Breast epithelium (tissue), 4 donors: ENCODE measurements at regions not wholly inside any gene's neighbourhood (a gene's known extent, or its start where the extent isn't known, plus 50 kb on each side); places are given as distances from the start of the nearest gene placed in this dataset.

Experiments
- DNase-seq, 2 donors: peaks; one replicate each; pipeline ENCODE4 v3.0.0-alpha.2; 2019; ENCODE audit warnings: low spot score in 2 of 2
- H3K27ac ChIP-seq, 2 donors: fragments of 200-600 bp; sonication (generic) in 1 of 2; one replicate each; pipeline ENCODE4 v1.5.1; 2016 to 2019; ENCODE audit warnings: mild to moderate bottlenecking in 1 of 2
- H3K27me3 ChIP-seq, 2 donors: fragments of 200-600 bp; sonication (generic) in 1 of 2; one replicate each; pipeline versions ENCODE4 v1.5.1 to v1.6.0; 2017 to 2019; ENCODE audit warnings: control low read depth in 1 of 2, mild to moderate bottlenecking in 1 of 2
- H3K36me3 ChIP-seq: fragments of 200-600 bp; one replicate; pipeline ENCODE4 v1.5.1; 2019
- H3K4me1 ChIP-seq, 2 donors: fragments of 200-600 bp; sonication (generic); one replicate each; pipeline ENCODE4 v1.5.1; 2016 to 2019; ENCODE audit warnings: control low read depth in 1 of 2
- H3K4me3 ChIP-seq, 3 donors: fragments of 200-600 bp; sonication (generic); 1 replicate in 2 of 3; 2 replicates in 1 of 3; pipeline ENCODE4 v1.5.1; 2016 to 2019; ENCODE audit warnings: mild to moderate bottlenecking in 3 of 3, moderate library complexity in 2 of 3
- H3K9me3 ChIP-seq, 2 donors: fragments of 200-600 bp; sonication (generic) in 1 of 2; one replicate each; pipeline ENCODE4 v1.5.1; 2016 to 2019; ENCODE audit warnings: control low read depth in 1 of 2
- POLR2A ChIP-seq: fragments of 450-650 bp; IDR thresholded peaks from one replicate; pipeline ENCODE4 v1.6.1; 2016; ENCODE audit warnings: antibody characterized with exemption, mild to moderate bottlenecking, moderate library complexity
- POLR2AphosphoS5 ChIP-seq, 3 donors: sonication (generic); formaldehyde crosslinking; IDR thresholded peaks; one replicate each; pipeline ENCODE4 v1.6.1; 2017; ENCODE audit warnings: antibody characterized with exemption in 3 of 3
- intact Hi-C: fragments of 100-400 bp; cut with DNase I; formaldehyde crosslinking; loops from one replicate; pipeline ENCODE4 v1.15.1; 2023; ENCODE audit warnings: low total_unique reads
- TF ChIP-seq, protein P1 (sequence below), 3 donors: fragments of 450-650 bp; IDR thresholded peaks; one replicate each; pipeline ENCODE4 v1.5.1; 2016 to 2017; ENCODE audit warnings: antibody characterized with exemption in 3 of 3, mild to moderate bottlenecking in 3 of 3, moderate library complexity in 3 of 3

DNA sequence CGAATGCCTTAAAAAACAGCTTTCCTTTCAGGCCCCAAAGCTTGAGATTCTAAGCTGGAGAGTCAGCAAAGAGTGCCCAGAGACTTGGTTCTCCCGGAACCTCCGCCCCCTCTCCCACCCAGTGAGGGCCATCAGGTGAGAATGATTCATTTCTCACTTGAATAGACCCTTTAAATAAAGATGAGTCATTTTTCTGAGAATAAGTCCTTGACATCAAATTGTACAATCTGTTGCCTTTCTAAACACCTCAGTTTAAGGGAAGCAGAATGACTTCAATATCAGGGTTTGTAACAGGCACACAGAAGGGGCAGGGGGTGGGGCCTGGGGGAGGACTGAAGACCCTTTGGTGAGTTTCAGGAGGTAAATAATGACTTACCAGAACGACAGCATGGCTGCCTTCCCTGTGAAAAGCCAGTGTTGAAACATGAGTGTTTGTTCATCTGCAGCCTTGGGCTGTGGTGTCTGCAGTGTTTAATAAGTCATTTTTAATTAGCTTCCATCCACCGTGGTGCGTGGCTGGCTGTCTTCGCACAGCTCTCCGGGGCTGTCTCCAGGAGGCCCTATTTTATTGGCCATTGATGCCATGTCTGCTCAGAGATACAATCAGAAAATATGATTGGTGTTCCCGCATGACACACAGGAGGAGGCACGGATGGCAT lies 134.9 kb upstream of the ZNF236 start:
- intact Hi-C loops = no loop called here
- DNase-seq = no peak
- H3K27me3 ChIP-seq = peaks cover 0 to 20% of the 10 kb centered on the region in 2 donors

DNA sequence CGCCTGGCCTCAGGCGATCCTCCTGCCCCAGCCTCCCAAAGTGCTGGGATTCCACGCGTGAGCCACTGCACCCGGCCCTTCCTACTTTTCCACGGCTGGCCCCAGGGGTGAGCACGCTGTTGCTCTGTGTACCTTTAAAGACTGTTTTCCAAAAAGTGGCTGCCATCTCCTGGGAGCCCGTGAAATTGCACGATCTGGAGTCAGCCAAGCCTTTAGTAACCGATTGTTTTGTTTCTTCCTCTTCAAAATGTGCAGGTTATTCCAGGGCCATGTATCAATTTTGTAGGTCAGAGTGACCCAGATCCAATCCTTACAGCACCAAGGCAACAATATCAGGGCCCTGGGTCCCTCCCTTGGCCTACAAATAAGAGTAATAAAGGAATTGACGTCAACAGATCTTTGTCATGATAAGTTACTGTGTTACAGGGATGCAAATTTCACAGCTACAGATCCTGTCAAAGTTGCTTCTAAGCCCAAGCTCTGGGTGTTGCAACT lies 135.6 kb upstream of the ZNF236 start:
- TF ChIP-seq, protein P1, sequence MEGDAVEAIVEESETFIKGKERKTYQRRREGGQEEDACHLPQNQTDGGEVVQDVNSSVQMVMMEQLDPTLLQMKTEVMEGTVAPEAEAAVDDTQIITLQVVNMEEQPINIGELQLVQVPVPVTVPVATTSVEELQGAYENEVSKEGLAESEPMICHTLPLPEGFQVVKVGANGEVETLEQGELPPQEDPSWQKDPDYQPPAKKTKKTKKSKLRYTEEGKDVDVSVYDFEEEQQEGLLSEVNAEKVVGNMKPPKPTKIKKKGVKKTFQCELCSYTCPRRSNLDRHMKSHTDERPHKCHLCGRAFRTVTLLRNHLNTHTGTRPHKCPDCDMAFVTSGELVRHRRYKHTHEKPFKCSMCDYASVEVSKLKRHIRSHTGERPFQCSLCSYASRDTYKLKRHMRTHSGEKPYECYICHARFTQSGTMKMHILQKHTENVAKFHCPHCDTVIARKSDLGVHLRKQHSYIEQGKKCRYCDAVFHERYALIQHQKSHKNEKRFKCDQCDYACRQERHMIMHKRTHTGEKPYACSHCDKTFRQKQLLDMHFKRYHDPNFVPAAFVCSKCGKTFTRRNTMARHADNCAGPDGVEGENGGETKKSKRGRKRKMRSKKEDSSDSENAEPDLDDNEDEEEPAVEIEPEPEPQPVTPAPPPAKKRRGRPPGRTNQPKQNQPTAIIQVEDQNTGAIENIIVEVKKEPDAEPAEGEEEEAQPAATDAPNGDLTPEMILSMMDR (IDR thresholded peaks at IDR 0.05) = peak in 2 of 3 donors; percentile 67 to 83
- peak in 1 of 3 donors; percentile 40 for TF ChIP-seq POLR2AphosphoS5 (IDR thresholded peaks at IDR 0.05)
- no peak for TF ChIP-seq POLR2A
- Histone ChIP-seq H3K27ac (peak overlapping the region; percentile 58 to 81), H3K4me1 (no peaks in the 10 kb centered on the region), H3K36me3 (no peaks in the 10 kb centered on the region), H3K27me3 (peaks cover 0 to 20% of the 10 kb centered on the region in 2 donors), H3K4me3 (no peak overlapping the region), H3K9me3 (no peaks in the 10 kb centered on the region)
- intact Hi-C loops = no loop called here
- DNase-seq = peak; percentile 54 to 71

More for the DNA sequence above, 134.9 kb upstream of the ZNF236 start:
- no peaks in the 10 kb centered on the region for H3K36me3 ChIP-seq
- no peak overlapping the region for H3K4me3 ChIP-seq
- H3K27ac ChIP-seq = peak overlapping the region; percentile 58 to 81
- H3K4me1 ChIP-seq = no peaks in the 10 kb centered on the region
- H3K9me3 ChIP-seq = no peaks in the 10 kb centered on the region
- TF ChIP-seq, protein P1 (IDR thresholded peaks at IDR 0.05) = no peak
- TF ChIP-seq POLR2A = no peak
- TF ChIP-seq POLR2AphosphoS5 (IDR thresholded peaks at IDR 0.05) = no peak

DNA sequence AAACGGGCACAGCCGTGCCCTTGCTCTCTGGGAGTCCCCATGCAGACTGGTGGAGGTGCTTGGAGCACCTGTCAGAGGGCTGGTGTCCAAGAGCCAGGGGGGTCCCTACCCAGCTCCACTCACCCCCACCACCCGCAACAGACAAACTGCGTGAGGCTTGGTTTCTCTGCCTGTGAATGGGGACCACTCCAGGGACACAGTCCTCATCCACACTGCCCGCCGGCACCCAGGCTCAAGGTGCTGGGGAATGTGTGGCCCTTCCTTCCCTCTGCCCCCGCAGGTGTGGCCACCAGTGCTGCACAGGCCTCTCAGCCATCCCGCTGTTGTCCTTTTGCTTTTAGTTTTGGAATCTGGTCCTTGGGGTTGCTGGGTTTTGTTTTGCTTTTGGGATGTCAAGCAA lies 136.5 kb upstream of the ZNF236 start:
- Histone ChIP-seq H3K4me1 (no peaks in the 10 kb centered on the region), H3K4me3 (no peak overlapping the region), H3K9me3 (no peaks in the 10 kb centered on the region), H3K27ac (no peak overlapping the region), H3K27me3 (peaks cover 0 to 19% of the 10 kb centered on the region in 2 donors), H3K36me3 (no peaks in the 10 kb centered on the region)
- no peak for DNase-seq
- TF ChIP-seq POLR2AphosphoS5 (IDR thresholded peaks at IDR 0.05) = no peak
- TF ChIP-seq, protein P1 (IDR thresholded peaks at IDR 0.05) = no peak
- TF ChIP-seq POLR2A = no peak
- intact Hi-C loops = no loop called here

DNA sequence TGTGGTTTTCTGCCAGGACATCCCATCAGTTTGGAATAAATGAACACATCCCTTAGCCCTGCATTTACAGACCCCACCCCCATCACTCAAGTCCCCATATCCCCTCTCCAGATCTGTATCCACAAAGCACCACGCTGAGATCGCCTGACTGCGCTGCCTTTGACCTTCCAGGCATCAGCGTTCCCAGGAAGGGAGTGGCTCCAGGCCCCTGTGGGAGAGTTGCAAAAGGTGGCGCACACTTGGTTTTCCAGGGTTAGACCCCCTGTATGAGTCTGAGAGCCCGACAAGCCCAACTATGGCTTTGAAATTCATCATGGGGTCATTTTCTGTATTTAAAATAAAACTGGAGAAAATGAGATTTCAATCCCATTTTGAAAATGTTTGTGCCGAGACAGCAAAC lies 137.0 kb upstream of the ZNF236 start:
- H3K4me1 ChIP-seq = no peaks in the 10 kb centered on the region
- no peak overlapping the region for H3K4me3 ChIP-seq
- no peak overlapping the region for H3K27ac ChIP-seq
- TF ChIP-seq POLR2AphosphoS5 (IDR thresholded peaks at IDR 0.05) = no peak
- TF ChIP-seq, protein P1 (IDR thresholded peaks at IDR 0.05) = no peak
- no peak for TF ChIP-seq POLR2A
- no peak for DNase-seq
- H3K9me3 ChIP-seq = no peaks in the 10 kb centered on the region
- intact Hi-C loops = no loop called here
- H3K27me3 ChIP-seq = peaks cover 0 to 14% of the 10 kb centered on the region in 2 donors
- no peaks in the 10 kb centered on the region for H3K36me3 ChIP-seq

DNA sequence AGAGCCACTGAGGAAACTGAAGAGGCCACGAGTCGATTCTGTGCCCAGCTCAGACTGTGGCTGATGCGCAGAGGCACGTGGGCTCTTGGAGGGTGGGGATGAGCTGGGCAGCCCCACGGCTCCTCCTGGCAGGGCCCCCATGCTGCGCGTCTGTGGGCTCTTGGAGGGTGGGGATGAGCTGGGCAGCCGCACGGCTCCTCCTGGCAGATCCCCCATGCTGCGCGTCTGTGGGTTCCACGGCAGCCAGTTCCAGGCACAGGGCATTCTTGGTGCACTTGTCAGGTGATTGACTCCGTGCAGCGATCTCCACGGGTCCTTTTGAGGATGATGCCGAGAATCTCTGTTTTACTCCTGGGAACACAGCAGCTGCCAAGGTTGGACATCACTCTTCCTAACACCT lies 138.1 kb upstream of the ZNF236 start:
- no peak for DNase-seq
- Histone ChIP-seq H3K4me1 (no peaks in the 10 kb centered on the region), H3K27ac (no peak overlapping the region), H3K9me3 (no peaks in the 10 kb centered on the region), H3K36me3 (no peaks in the 10 kb centered on the region), H3K27me3 (peaks cover 0 to 10% of the 10 kb centered on the region in 2 donors), H3K4me3 (no peak overlapping the region)
- intact Hi-C loops = no loop called here
- no peak for TF ChIP-seq POLR2A
- TF ChIP-seq POLR2AphosphoS5 (IDR thresholded peaks at IDR 0.05) = no peak
- TF ChIP-seq, protein P1 (IDR thresholded peaks at IDR 0.05) = no peak
